ENCODE measurements at regions not wholly inside any gene's neighbourhood (a gene's known extent, or its start where the extent isn't known, plus 50 kb on each side); places are given as distances from the start of the nearest gene placed in this dataset.
"Not testable (repeated sequence)": the region's sequence is repeated elsewhere in the genome, so short reads cannot be mapped to it uniquely, and the experiment has no call there.

- no peak for DNase-seq (ENCODE audit: low read depth in 2 of 2)
Observed at GRCh38 chr2:238722181-238722580, 125.7 kb upstream of the TWIST2 start.

- no peak for DNase-seq (ENCODE audit: low read depth in 2 of 2)
Observed at GRCh38 chr2:238722883-238723282, 125.0 kb upstream of the TWIST2 start.

GRCh38 chr2:238723740-238724320 is 124.1 kb upstream of the TWIST2 start:
- DNase-seq (ENCODE audit: low read depth in 2 of 2): not testable (repeated sequence)

- DNase-seq (ENCODE audit: low read depth in 2 of 2): no peak
Observed at GRCh38 chr2:238724728-238725127, 123.2 kb upstream of the TWIST2 start.

GRCh38 chr2:238725298-238725697 is 122.6 kb upstream of the TWIST2 start:
- no peak for DNase-seq (ENCODE audit: low read depth in 2 of 2)

- DNase-seq (ENCODE audit: low read depth in 2 of 2): no peak
Observed at GRCh38 chr2:238726670-238727584, 121.0 kb upstream of the TWIST2 start.

- DNase-seq (ENCODE audit: low read depth in 2 of 2): no peak
Observed at GRCh38 chr2:238727585-238728329, 120.1 kb upstream of the TWIST2 start.

- DNase-seq (ENCODE audit: low read depth in 2 of 2): no peak
Observed at GRCh38 chr2:238728330-238729260, 119.3 kb upstream of the TWIST2 start.

- no peak for DNase-seq (ENCODE audit: low read depth in 2 of 2)
Observed at GRCh38 chr2:238729261-238729935, 118.5 kb upstream of the TWIST2 start.

GRCh38 chr2:238730001-238730669 is 117.8 kb upstream of the TWIST2 start:
- no peak for DNase-seq (ENCODE audit: low read depth in 2 of 2)

GRCh38 chr2:238730881-238731280 is 117.0 kb upstream of the TWIST2 start:
- no peak for DNase-seq (ENCODE audit: low read depth in 2 of 2)

GRCh38 chr2:238731961-238732360 is 115.9 kb upstream of the TWIST2 start:
- DNase-seq (ENCODE audit: low read depth in 2 of 2): no peak

GRCh38 chr2:238738917-238739316 is 109.0 kb upstream of the TWIST2 start:
- no peak for DNase-seq (ENCODE audit: low read depth in 2 of 2)

- DNase-seq (ENCODE audit: low read depth in 2 of 2): no peak
Observed at GRCh38 chr2:238739668-238740067, 108.2 kb upstream of the TWIST2 start.

GRCh38 chr2:238741277-238741676 is 106.6 kb upstream of the TWIST2 start:
- DNase-seq (ENCODE audit: low read depth in 2 of 2): no peak

- DNase-seq (ENCODE audit: low read depth in 2 of 2): no peak
Observed at GRCh38 chr2:238742066-238742465, 105.8 kb upstream of the TWIST2 start.

- DNase-seq (ENCODE audit: low read depth in 2 of 2): no peak
Observed at GRCh38 chr2:238742664-238743063, 105.2 kb upstream of the TWIST2 start.

- DNase-seq (ENCODE audit: low read depth in 2 of 2): no peak
Observed at GRCh38 chr2:238743243-238744065, 104.4 kb upstream of the TWIST2 start.

- no peak for DNase-seq (ENCODE audit: low read depth in 2 of 2)
Observed at GRCh38 chr2:238744951-238745350, 102.9 kb upstream of the TWIST2 start.

Measured in activated CD4-positive, alpha-beta T cell treated with anti-CD3 and anti-CD28 coated beads for 24 hours (primary cell).